ENCODE measurements at regions not wholly inside any gene's neighbourhood (a gene's known extent, or its start where the extent isn't known, plus 50 kb on each side); places are given as distances from the start of the nearest gene placed in this dataset.

GRCh38 chr22:49266561-49267519, 560.8 kb downstream of the BRD1 start:
- H3K27ac ChIP-seq, result no peak overlapping the region
- no peaks in the 10 kb centered on the region for H3K9me3 ChIP-seq (replicated peaks in 1 of 11)
- no peak overlapping the region for H3K9ac ChIP-seq

DNA sequence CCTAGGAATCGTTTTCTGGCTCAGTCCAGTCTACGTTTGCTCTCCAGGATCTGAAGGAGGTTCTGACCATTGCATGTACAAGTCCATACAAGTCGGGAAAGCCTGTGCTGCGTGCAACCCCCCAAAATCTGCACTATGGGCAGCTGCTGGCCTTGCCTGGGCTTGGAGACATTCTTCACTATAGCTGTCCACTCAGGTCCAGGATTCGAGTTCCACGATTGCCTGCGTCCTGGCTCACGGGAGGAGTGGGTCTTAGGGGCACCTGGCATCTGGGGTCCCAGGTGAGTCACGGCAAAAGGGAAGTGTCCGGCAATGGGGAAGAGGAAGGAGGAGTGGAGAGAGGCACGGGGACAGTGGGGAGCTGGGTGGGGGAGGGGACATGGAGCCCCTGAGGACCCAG, 563.0 kb downstream of the BRD1 start:
- Histone ChIP-seq H3K36me3 (no peaks in the 10 kb centered on the region), H4K20me1 (peaks cover 0 to 6% (median 0%) of the 10 kb centered on the region in 11 experiments; a peak in 1 of 22 replicates), H3K27me3 (peaks cover 0 to 1% (median 0%) of the 10 kb centered on the region in 11 experiments; a peak in 3 of 22 replicates), H3K9me3 (replicated peaks in 1 of 11) (no peaks in the 10 kb centered on the region), H3K4me1 (peaks cover 0 to 20% (median 15%) of the 10 kb centered on the region in 10 experiments; a peak in 17 of 20 replicates), H3K9ac (no peak overlapping the region), H3K4me3 (no peak overlapping the region), H3K4me2 (peak overlapping the region in 9 of 11 experiments; percentile 20 to 62 (median 53); a peak in 17 of 22 replicates), H3K27ac (no peak overlapping the region)
- no peak for TF ChIP-seq Cebpa-rat (IDR thresholded peaks at IDR 0.05)

More at GRCh38 chr22:49266561-49267519, 560.8 kb downstream of the BRD1 start:
- Histone ChIP-seq H3K4me2 (no peak overlapping the region), H3K36me3 (no peaks in the 10 kb centered on the region), H3K4me1 (peaks cover 0 to 20% (median 15%) of the 10 kb centered on the region in 10 experiments; a peak in 17 of 20 replicates), H4K20me1 (peaks cover 0 to 6% (median 0%) of the 10 kb centered on the region in 11 experiments; a peak in 1 of 22 replicates), H3K27me3 (peaks cover 0 to 16% (median 7%) of the 10 kb centered on the region in 11 experiments; a peak in 10 of 22 replicates), H3K4me3 (no peak overlapping the region)
- no peak for TF ChIP-seq Cebpa-rat (IDR thresholded peaks at IDR 0.05)

DNA sequence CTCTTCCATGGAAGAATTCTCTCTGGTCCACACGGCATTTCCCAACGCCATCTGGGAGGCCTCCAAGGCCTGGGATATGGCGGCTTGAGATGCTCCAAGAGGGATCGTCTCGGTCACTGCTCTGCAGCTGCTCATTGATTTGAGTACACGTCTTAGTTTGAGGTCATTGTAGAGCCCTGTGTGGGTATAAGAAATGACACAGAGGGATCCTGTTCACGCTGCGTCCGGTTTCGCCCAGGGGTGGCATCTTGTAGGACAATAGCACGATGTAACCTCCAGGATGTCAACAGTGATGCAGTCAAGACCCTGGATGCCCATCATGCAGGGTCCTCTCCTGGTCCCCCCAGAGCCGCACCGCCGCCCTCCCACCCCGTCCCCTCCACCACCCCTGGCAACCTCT, 564.6 kb downstream of the BRD1 start:
- Histone ChIP-seq H3K36me3 (no peaks in the 10 kb centered on the region), H3K4me1 (peaks cover 0 to 17% (median 15%) of the 10 kb centered on the region in 10 experiments; a peak in 17 of 20 replicates), H3K27me3 (no peaks in the 10 kb centered on the region; a peak in 1 of 22 replicates), H3K27ac (no peak overlapping the region), H3K9ac (no peak overlapping the region), H4K20me1 (peaks cover 0 to 6% (median 0%) of the 10 kb centered on the region in 11 experiments; a peak in 1 of 22 replicates), H3K4me2 (no peak overlapping the region), H3K4me3 (no peak overlapping the region), H3K9me3 (replicated peaks in 1 of 11) (no peaks in the 10 kb centered on the region)
- TF ChIP-seq Cebpa-rat (IDR thresholded peaks at IDR 0.05), result no peak

- Histone ChIP-seq H3K9me3 (replicated peaks in 1 of 11) (no peaks in the 10 kb centered on the region), H3K4me1 (peaks cover 0 to 17% (median 15%) of the 10 kb centered on the region in 10 experiments; a peak in 17 of 20 replicates), H3K36me3 (no peaks in the 10 kb centered on the region), H3K27me3 (no peaks in the 10 kb centered on the region), H3K4me3 (no peak overlapping the region), H3K4me2 (no peak overlapping the region), H4K20me1 (peaks cover 0 to 5% (median 0%) of the 10 kb centered on the region in 11 experiments; a peak in 1 of 22 replicates), H3K9ac (no peak overlapping the region), H3K27ac (no peak overlapping the region)
- TF ChIP-seq Cebpa-rat (IDR thresholded peaks at IDR 0.05), result no peak
These were observed 565.5 kb downstream of the BRD1 start for GRCh38 chr22:49262167-49262566.

GRCh38 chr22:49261616-49262015, 566.1 kb downstream of the BRD1 start:
- no peak overlapping the region for H3K4me3 ChIP-seq
- no peak overlapping the region for H3K27ac ChIP-seq
- H3K9me3 ChIP-seq (replicated peaks in 1 of 11), result no peaks in the 10 kb centered on the region
- no peaks in the 10 kb centered on the region for H3K36me3 ChIP-seq
- no peak overlapping the region for H3K4me2 ChIP-seq
- H4K20me1 ChIP-seq, result no peaks in the 10 kb centered on the region; a peak in 1 of 22 replicates
- peaks cover 0 to 17% (median 15%) of the 10 kb centered on the region in 10 experiments; a peak in 17 of 20 replicates for H3K4me1 ChIP-seq
- H3K27me3 ChIP-seq, result no peaks in the 10 kb centered on the region
- TF ChIP-seq Cebpa-rat (IDR thresholded peaks at IDR 0.05), result no peak
- no peak overlapping the region for H3K9ac ChIP-seq

DNA sequence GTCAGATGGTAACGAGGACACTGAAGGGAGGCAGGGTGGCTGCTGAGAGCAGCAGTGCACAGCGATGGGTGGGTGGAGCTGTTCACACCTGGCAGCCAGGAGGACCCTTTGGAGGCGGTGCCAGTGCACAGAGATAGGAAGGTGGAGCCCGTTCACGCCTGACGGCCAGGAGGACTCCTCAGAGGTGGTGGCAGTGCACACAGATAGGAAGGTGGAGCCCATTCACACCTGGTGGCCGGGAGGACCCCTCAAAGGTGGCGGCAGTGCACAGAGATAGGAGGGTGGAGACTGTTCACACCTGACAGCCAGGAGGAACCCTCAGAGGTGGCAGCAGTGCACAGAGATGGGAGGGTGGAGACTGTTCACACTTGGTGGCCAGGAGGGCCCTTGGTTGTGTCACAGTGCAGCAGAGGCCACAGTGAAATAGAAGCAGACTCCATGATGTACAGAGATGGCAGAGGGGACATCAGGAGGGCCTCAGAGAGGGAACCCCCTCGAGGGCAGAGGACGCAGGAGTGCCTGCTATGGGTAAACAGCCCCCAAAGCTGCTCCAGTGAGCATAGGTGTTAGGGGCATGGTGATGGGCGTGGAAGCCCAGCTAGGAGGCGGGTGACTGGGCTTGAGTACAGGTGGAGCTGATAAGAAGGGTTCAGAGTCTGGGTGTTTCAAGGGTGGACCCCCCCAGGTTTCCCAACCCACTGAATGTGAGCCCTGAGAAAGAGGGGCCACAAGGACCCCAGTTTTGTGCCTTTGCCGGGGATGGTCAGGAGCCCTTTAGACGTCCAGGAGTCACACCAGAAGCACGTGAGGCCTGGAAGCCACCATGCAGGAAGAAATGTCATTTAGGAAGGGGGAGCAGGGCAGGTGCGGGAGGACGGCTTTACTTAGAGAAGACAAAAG, 566.7 kb downstream of the BRD1 start:
- Histone ChIP-seq H3K27me3 (no peaks in the 10 kb centered on the region), H3K4me3 (no peak overlapping the region), H3K9me3 (replicated peaks in 1 of 11) (no peaks in the 10 kb centered on the region), H3K4me2 (no peak overlapping the region), H3K27ac (no peak overlapping the region), H3K4me1 (peaks cover 0 to 17% (median 15%) of the 10 kb centered on the region in 10 experiments; a peak in 17 of 20 replicates), H3K9ac (no peak overlapping the region), H4K20me1 (no peaks in the 10 kb centered on the region; a peak in 1 of 22 replicates), H3K36me3 (no peaks in the 10 kb centered on the region)
- no peak for TF ChIP-seq Cebpa-rat (IDR thresholded peaks at IDR 0.05)

- no peaks in the 10 kb centered on the region for H3K36me3 ChIP-seq
- H3K27ac ChIP-seq, result no peak overlapping the region
- TF ChIP-seq Cebpa-rat (IDR thresholded peaks at IDR 0.05), result no peak
- no peak overlapping the region for H3K9ac ChIP-seq
- H3K4me3 ChIP-seq, result no peak overlapping the region
- no peaks in the 10 kb centered on the region for H3K27me3 ChIP-seq
- H3K4me2 ChIP-seq, result no peak overlapping the region
- peaks cover 0 to 16% (median 14%) of the 10 kb centered on the region in 10 experiments; a peak in 17 of 20 replicates for H3K4me1 ChIP-seq
- H3K9me3 ChIP-seq (replicated peaks in 1 of 11), result no peaks in the 10 kb centered on the region
- no peaks in the 10 kb centered on the region; a peak in 1 of 22 replicates for H4K20me1 ChIP-seq
These were observed 567.6 kb downstream of the BRD1 start for GRCh38 chr22:49259839-49260615.
